CD4-positive, alpha-beta T cell treated with Interferon alpha-2 for 1 hour (primary cell): ENCODE measurements at regions not wholly inside any gene's neighbourhood (a gene's known extent, or its start where the extent isn't known, plus 50 kb on each side); places are given as distances from the start of the nearest gene placed in this dataset.

Source experiments
- DNase-seq, 2 donors: peaks; one replicate each; pipeline ENCODE4 v3.0.0-alpha.2; 2020 to 2022

GRCh38 chr5:168155585-168155984 is 135.9 kb upstream of the WWC1 start:
- DNase-seq = no peak

- no peak for DNase-seq
These were observed 135.3 kb upstream of the WWC1 start for GRCh38 chr5:168156170-168156569.

GRCh38 chr5:168157141-168157540 is 134.3 kb upstream of the WWC1 start:
- DNase-seq = no peak

GRCh38 chr5:168159425-168159824 is 132.0 kb upstream of the WWC1 start:
- DNase-seq = peak; percentile 8 to 49

- DNase-seq = no peak
These were observed 129.0 kb upstream of the WWC1 start for GRCh38 chr5:168162464-168162863.

- DNase-seq = no peak
These were observed 127.5 kb upstream of the WWC1 start for GRCh38 chr5:168163966-168164365.

- DNase-seq = peak in 1 of 2 donors; percentile 1
These were observed 126.1 kb upstream of the WWC1 start for GRCh38 chr5:168165221-168165914.

- DNase-seq = no peak
These were observed 125.5 kb upstream of the WWC1 start for GRCh38 chr5:168165977-168166376.

GRCh38 chr5:168167338-168167737 is 124.1 kb upstream of the WWC1 start:
- no peak for DNase-seq

- DNase-seq = no peak
These were observed 122.3 kb upstream of the WWC1 start for GRCh38 chr5:168168978-168169698.

- no peak for DNase-seq
These were observed 121.7 kb upstream of the WWC1 start for GRCh38 chr5:168169791-168170190.

GRCh38 chr5:168171901-168172759 is 119.3 kb upstream of the WWC1 start:
- no peak for DNase-seq

GRCh38 chr5:168172760-168173223 is 118.7 kb upstream of the WWC1 start:
- DNase-seq = no peak

- DNase-seq = no peak
These were observed 117.1 kb upstream of the WWC1 start for GRCh38 chr5:168174376-168174775.

GRCh38 chr5:168176251-168176650 is 115.2 kb upstream of the WWC1 start:
- no peak for DNase-seq

GRCh38 chr5:168176941-168177340 is 114.5 kb upstream of the WWC1 start:
- no peak for DNase-seq

- DNase-seq = no peak
These were observed 113.5 kb upstream of the WWC1 start for GRCh38 chr5:168177831-168178450.

- no peak for DNase-seq
These were observed 112.3 kb upstream of the WWC1 start for GRCh38 chr5:168179192-168179593.

- DNase-seq = no peak
These were observed 109.2 kb upstream of the WWC1 start for GRCh38 chr5:168182269-168182668.

GRCh38 chr5:168184103-168184502 is 107.3 kb upstream of the WWC1 start:
- no peak for DNase-seq

GRCh38 chr5:168186289-168187074 is 105.0 kb upstream of the WWC1 start:
- no peak for DNase-seq

- no peak for DNase-seq
These were observed 103.8 kb upstream of the WWC1 start for GRCh38 chr5:168187614-168188013.
